ENCODE measurements at regions not wholly inside any gene's neighbourhood (a gene's known extent, or its start where the extent isn't known, plus 50 kb on each side); places are given as distances from the start of the nearest gene placed in this dataset.

GRCh38 chr7:21293771-21294170 lies 134.1 kb upstream of the SP4 start:
- Histone ChIP-seq H3K4me3 (replicated peaks in 1 of 2; ENCODE audit: low read depth in 1 of 2, low read length in 2 of 2) (no peak overlapping the region), H3K36me3 (ENCODE audit: control insufficient read depth in 1 of 2, insufficient read depth in 2 of 2, low read length in 2 of 2) (no peaks in the 10 kb centered on the region), H3K4me2 (ENCODE audit: low read length) (no peak overlapping the region), H3K79me2 (ENCODE audit: insufficient read depth, low read length) (no peaks in the 10 kb centered on the region), H4K20me1 (ENCODE audit: insufficient read depth) (no peaks in the 10 kb centered on the region; the same call in 1 of the 2 replicates), H3K9me2 (ENCODE audit: insufficient read depth) (no peaks in the 10 kb centered on the region), H3K27me3 (ENCODE audit: insufficient read depth, low read length) (no peaks in the 10 kb centered on the region), H3K9ac (ENCODE audit: low read length) (no peak overlapping the region), H3K4me1 (ENCODE audit: control insufficient read depth in 1 of 2, insufficient read depth in 2 of 2, low read length in 2 of 2) (no peaks in the 10 kb centered on the region), H3K27ac (ENCODE audit: low read depth, low read length) (no peak overlapping the region), H2AFZ (ENCODE audit: low read depth, low read length, poor library complexity, severe bottlenecking) (no peak overlapping the region), H3K9me3 (ENCODE audit: control insufficient read depth in 1 of 2, insufficient read depth in 1 of 2, low read depth in 1 of 2, low read length in 2 of 2) (no peaks in the 10 kb centered on the region)
- ChIA-PET POLR2A (no interaction called here), RAD21 (ENCODE audit: low non-redundant PET in 1 of 2, low total read pairs in 2 of 2, uncharacterized antibody in 2 of 2, unreplicated experiment in 2 of 2) (no interaction called here), CTCF (no interaction called here)
- DNase-seq (ENCODE audit: low read depth, low spot score) (no peak), ATAC-seq (no peak)
- intact Hi-C loops (cut with micrococcal nuclease): no loop called here
- TF ChIP-seq SP1 (IDR thresholded peaks at IDR 0.05; ENCODE audit: low read depth) (no peak), FOSL1 (IDR thresholded peaks at IDR 0.05; ENCODE audit: low read depth) (no peak), POLR2AphosphoS5 (IDR thresholded peaks at IDR 0.05; ENCODE audit: low read depth, low read length) (no peak), ELF1 (IDR thresholded peaks at IDR 0.05; ENCODE audit: borderline replicate concordance, low read depth) (no peak), ZBTB33 (IDR thresholded peaks at IDR 0.05; ENCODE audit: extremely low read depth, insufficient replicate concordance, low read length) (no peak), MAX (IDR thresholded peaks at IDR 0.05) (no peak), POLR2A (IDR thresholded peaks at IDR 0.05; ENCODE audit: borderline replicate concordance, extremely low read depth, insufficient read depth, insufficient read length) (no peak), YY1 (IDR thresholded peaks at IDR 0.05; ENCODE audit: extremely low read depth, insufficient replicate concordance, low read depth, low read length) (no peak)
- BruUV-seq (replicated peaks): no TSS peak

- H3K4me1 ChIP-seq (ENCODE audit: control insufficient read depth in 1 of 2, insufficient read depth in 2 of 2, low read length in 2 of 2): no peaks in the 10 kb centered on the region
- CTCF ChIA-PET: no interaction called here
- ATAC-seq (no peak), DNase-seq (ENCODE audit: low read depth, low spot score) (no peak)
- no peaks in the 10 kb centered on the region for H3K9me3 ChIP-seq (ENCODE audit: control insufficient read depth in 1 of 2, insufficient read depth in 1 of 2, low read depth in 1 of 2, low read length in 2 of 2)
- RAD21 ChIA-PET (ENCODE audit: low non-redundant PET in 1 of 2, low total read pairs in 2 of 2, uncharacterized antibody in 2 of 2, unreplicated experiment in 2 of 2): no interaction called here
- H3K4me2 ChIP-seq (ENCODE audit: low read length): no peak overlapping the region
- H3K4me3 ChIP-seq (replicated peaks in 1 of 2; ENCODE audit: low read depth in 1 of 2, low read length in 2 of 2): no peak overlapping the region
- no peaks in the 10 kb centered on the region for H3K36me3 ChIP-seq (ENCODE audit: control insufficient read depth in 1 of 2, insufficient read depth in 2 of 2, low read length in 2 of 2)
- intact Hi-C loops (cut with micrococcal nuclease): no loop called here
- no peak overlapping the region for H3K9ac ChIP-seq (ENCODE audit: low read length)
- H4K20me1 ChIP-seq (ENCODE audit: insufficient read depth): no peaks in the 10 kb centered on the region; the same call in 1 of the 2 replicates
- BruUV-seq (replicated peaks): no TSS peak
- no peaks in the 10 kb centered on the region for H3K9me2 ChIP-seq (ENCODE audit: insufficient read depth)
- H2AFZ ChIP-seq (ENCODE audit: low read depth, low read length, poor library complexity, severe bottlenecking): no peak overlapping the region
- H3K27me3 ChIP-seq (ENCODE audit: insufficient read depth, low read length): no peaks in the 10 kb centered on the region
- H3K27ac ChIP-seq (ENCODE audit: low read depth, low read length): no peak overlapping the region
- H3K79me2 ChIP-seq (ENCODE audit: insufficient read depth, low read length): no peaks in the 10 kb centered on the region
- POLR2A ChIA-PET: interaction anchor here (0.9 kb wide), 1 partner anchor 16 kb away, joined by 3 read pairs; no protein-coding TSS in a partner anchor
- TF ChIP-seq EZH2phosphoT487 (IDR thresholded peaks at IDR 0.05; ENCODE audit: borderline replicate concordance): no peak
- no peak for TF ChIP-seq REST (IDR thresholded peaks at IDR 0.05; ENCODE audit: low read depth)
- TF ChIP-seq TCF7L2 (IDR thresholded peaks at IDR 0.05; ENCODE audit: borderline replicate concordance, extremely low read depth, insufficient read depth, insufficient read length): no peak
- TF ChIP-seq SP1 (IDR thresholded peaks at IDR 0.05; ENCODE audit: low read depth): no peak
- no peak for TF ChIP-seq POLR2A (IDR thresholded peaks at IDR 0.05; ENCODE audit: borderline replicate concordance, extremely low read depth, insufficient read depth, insufficient read length)
- TF ChIP-seq CEBPB (IDR thresholded peaks at IDR 0.05; ENCODE audit: low read depth): no peak
- no peak for TF ChIP-seq JUND (IDR thresholded peaks at IDR 0.05)
- no peak for TF ChIP-seq YY1 (IDR thresholded peaks at IDR 0.05; ENCODE audit: extremely low read depth, insufficient replicate concordance, low read depth, low read length)
These were observed 128.1 kb upstream of the SP4 start for GRCh38 chr7:21299766-21300165.

Data from HCT116 (cell line).